IPS-NIHi7 (cell line): ENCODE measurements at regions not wholly inside any gene's neighbourhood (a gene's known extent, or its start where the extent isn't known, plus 50 kb on each side); places are given as distances from the start of the nearest gene placed in this dataset.
"Not testable (repeated sequence)": the region's sequence is repeated elsewhere in the genome, so short reads cannot be mapped to it uniquely, and the experiment has no call there.

Experiments
- DNase-seq: peaks from one replicate; pipeline ENCODE4 v3.0.0; 2012; ENCODE audit warnings: mixed read lengths; ENCODE audit errors: extremely low spot score

DNA sequence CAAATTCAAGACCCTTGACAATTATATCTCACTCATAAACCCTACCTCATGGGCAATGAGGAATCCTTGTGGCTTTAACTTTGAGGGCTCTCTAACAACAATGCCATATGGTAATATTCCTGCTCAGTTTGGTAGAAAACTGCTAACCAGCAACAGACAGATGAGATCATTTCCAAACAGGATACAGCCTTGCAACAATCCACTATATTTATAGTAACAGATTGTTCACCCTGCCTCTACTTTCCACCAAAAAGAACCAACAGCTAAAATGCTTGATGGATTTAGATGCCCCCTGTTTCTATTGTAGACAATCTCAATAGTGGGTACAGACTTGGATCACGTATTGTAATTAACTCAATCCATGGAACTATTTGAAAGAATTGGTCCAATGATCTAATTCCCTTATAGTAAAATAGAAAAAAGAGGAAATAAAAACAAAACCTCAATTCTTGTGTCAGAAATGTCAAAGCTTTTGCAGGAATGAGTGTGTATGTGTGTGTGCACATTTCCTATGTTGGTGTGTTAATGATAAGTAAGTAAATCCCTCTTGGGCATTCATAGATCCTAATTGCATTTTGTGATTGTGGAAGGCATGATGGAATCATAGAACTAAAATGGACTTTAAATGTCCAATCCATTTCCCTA, 100.0 kb upstream of the EDEM3 start:
- no peak for DNase-seq

DNA sequence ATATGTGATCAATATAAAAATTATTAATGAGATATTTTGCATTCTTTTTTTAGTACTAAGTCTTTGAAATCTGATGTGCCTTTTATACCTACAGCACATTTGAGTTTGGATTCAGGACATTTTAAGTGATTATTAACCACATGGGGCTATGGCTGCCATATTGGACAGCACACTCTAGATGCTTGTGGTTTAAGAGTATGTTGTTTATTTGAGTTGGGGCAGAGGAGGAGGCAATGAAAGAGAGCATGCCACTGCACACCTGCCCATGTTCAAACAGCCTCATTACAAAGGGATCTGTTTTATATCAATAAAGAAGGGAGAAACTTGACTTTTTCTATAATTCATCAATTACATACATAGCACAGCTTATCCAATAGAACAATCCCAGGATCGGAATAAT, 99.4 kb upstream of the EDEM3 start:
- no peak for DNase-seq

DNA sequence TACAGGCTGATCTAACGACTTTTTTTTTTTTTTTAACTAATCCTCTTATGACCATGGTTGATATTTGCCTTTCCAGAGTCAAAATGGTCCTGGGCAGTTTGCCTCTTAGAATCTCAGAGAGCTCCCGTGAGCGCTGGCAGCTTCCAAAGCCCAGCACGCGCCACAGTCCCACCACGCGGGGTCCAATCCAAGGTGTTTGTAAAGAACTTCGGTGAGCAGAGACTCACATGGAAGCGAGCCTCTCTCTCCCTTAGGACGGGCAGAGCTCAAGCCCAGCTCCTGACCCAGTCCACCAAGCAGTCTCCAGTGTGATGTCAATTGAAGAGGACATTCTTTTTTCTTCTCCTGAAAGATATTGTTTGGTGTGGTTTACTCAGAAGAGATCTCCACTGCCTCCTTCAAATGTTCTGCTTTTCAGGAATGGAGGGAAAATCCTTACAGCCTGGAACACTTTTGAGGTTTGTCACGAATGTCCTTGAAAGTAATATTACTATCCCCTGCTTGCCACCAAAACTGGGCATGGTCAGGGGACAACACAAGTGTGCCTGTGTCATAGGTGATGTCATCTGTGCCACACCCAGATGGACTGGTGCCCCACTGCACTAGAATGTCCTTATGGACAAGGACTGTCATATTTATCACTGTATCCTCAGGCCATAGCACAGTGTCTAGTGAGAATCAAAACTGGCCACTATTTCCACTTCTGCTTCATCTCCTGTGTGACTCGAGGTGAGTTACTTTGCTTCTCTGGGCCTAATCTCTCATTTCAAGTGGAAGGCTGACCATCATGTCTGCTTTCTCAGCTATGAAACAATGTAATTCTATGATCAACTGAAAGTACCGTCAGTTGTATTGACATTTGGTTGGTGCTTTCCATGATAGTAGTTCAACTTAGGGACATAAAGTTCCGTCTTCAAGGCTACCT, 97.4 kb upstream of the EDEM3 start:
- DNase-seq = no peak

DNA sequence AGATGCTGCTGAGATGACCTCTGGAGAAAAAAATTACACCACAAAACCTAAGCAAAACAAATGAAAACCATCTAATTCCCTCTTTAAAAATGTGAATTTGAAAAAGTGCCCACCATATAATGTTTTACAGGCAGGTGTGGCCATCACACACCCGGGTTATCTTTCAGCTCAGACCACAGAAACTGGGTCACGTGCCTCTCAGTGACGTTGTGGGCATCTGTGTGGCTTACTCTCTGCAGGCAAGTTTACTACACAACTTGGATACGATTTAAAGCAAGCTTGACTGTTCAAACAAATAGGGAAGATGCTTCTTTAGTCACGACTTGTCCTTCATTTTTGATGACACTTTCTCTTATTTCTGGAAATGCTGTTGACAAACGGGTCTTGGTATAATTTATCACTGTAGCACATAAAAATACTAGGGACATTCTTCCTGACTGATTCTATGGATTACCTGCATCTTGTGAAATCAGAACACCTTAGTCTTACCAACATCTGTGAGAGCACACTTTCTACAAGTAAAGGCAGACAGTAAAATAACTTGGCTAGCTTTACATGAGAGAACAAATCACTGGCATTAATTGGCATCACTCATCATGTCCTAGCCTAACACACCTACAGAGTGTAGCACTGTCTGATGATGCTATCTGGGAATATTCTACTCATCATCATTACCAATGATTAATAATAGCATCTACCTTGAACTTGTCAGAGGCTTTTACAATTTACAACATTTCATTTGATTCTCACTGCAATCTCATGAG, 89.3 kb upstream of the EDEM3 start:
- DNase-seq = no peak

DNA sequence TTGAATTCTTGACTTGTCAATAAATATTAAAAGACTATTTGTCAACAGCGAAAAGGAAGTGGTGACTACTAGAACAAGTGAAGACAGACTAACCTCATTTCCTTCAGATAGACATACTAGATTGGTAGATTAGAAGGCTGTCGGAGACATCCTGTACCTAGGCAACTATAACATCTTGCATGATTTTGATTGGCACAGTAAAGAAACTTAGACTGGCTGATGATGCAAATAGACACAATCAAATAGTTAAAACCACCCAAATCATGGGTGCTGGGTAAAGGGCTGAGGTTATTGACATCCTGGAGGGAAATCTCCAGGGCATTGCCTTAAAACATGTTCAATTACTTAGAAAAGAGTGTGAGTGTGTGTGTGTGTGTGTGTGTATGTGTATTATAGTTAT, 85.9 kb upstream of the EDEM3 start:
- no peak for DNase-seq

DNA sequence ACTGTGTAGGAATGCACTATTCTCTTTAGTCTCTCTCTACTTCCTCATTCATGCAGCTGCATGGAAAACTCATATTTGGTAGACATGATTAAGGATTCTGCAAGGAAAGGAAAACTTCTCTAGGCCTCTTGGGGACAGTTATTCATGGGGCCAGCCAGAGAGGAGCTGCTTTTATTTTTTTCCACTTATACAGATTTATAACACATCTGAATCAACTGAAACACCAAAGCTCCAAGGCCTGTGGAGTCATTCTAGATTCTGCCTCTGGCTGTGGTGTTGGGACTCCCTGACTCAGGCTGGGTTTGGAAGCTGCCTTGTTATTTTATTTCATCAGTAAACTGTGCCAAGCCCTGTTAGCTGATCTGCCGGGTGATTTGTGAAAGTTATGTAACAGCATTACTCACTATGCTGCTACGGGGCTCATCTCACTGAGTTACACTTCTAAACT, 83.9 kb upstream of the EDEM3 start:
- no peak for DNase-seq

DNA sequence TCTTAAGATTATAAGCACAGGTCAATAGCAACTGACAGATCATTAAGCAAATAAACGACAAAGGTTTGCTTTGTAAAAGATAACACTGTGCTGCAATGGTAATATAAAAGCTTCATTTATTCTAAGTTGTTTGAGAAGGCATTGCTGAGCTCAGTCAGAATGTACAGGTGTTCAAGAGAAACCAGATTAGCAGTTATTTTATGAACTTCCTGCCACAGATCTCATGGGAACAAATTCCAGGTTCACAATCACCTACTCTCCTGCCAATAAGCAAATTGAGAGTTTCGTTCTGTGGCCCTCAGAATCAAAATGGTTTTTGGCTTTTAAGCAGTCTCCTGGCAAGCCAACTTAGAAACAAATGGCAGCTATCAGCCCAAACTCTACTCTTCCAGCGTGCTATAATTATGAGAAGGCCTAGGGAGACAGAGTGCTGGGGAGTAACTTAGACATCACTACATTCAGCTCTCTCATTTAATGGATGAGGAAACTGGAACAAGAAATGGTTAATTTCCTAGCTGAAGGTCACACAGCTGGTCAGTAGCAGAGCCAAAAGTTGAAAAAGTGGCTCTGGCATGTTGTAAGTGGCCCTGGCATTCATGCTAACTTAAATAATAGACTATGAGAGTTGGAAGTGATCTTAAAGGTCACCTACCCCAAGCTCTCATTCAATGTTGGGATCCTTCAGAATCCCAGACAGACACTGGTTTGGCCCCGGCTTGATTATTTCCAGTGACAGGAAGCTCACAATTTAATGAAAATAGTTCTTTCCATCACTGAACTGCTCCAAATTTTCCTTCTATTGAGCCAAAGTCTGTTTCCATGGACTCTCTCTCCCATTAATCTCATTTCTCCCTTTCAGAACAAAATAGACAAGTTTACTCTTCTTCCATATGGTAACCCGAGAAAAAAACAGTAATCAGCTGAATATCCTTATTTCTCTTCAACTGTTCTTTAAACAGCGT, 82.6 kb upstream of the EDEM3 start:
- DNase-seq = no peak

DNA sequence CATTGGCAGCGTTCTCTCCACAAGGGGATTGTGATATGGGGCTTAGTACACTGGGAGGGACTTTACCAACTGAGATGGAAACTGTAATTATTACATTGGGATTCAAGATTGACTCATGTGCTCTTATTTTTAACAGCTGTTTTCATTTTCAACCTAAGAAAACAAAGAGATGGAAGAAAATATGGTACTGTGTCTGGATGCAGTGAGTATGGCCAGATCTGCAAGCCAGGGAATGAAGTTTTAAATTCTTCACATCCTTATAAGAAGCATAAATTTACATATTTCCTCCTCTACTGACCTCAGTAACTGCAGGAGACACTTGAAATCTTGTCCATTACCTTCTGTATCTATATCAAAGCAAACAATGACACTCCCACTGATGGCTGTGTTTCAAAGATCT, 81.5 kb upstream of the EDEM3 start:
- no peak for DNase-seq

DNA sequence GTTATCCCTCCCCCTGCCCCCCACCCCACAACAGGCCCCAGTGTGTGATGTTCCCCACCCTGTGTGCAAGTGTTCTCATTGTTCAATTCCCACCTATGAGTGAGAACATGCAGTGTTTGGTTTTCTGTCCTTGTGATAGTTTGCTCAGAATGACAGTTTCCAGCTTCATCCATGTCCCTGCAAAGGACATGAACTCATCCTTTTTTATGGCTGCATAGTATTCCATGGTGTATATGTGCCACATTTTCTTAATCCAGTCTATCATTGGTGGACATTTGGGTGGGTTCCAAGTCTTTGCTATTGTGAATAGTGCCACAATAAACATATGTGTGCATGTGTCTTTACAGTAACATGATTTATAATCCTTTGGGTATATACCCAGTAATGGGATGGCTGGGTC, 79.3 kb upstream of the EDEM3 start:
- DNase-seq = not testable (repeated sequence)

DNA sequence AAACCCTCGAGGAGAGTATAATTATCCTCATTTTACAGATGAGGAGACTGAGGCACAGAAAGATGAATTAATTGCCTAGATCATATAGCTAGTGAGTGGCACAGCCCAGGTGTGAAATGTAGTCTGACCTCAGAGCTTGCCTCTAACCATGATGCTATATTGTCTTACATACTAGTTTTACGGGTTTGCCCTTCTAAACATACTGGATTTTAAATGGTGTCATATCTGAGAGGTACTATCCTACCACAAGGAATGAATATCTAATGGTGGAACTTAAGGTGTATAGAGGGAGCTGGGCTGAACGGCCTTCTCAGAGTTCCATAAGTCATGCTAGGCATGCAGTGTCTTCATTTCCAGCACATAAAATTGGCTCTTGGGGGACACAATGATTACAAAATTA, 77.9 kb upstream of the EDEM3 start:
- no peak for DNase-seq

DNA sequence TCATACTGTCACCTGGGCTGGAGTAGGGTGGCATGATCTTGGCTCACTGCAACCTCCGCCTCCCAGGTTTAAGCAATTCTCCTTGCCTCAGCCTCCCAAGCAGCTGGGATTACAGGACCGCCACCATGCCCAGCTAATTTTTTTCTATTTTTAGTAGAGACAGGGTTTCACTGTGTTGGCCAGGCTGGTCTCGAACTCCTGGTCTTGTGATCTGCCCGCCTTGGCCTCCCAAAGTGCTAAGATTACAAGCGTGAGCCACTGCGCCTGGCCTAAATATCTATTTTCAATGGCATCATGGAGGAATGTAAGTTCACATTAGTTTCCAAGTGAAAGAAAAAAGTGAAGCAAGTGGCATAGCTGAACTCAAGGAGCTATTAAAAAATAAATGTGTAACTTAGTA, 74.8 kb upstream of the EDEM3 start:
- DNase-seq = not testable (repeated sequence)

DNA sequence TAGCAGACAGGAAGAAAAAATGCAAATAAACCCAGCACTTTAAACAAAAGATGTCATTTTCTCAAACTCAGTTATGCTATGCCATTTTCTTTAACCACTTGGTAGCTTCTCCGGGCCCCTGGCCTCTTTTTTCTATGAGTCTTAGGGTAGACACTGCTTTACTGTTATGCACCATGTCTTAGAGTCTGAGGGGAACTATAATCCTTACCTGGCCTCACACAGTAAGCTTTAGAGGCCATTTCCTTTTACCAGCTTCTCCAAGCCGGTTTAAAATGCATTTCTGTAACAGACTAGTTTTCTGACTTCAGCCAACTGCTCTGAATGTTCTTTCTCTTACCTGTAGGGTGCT, 73.7 kb upstream of the EDEM3 start:
- DNase-seq = no peak

DNA sequence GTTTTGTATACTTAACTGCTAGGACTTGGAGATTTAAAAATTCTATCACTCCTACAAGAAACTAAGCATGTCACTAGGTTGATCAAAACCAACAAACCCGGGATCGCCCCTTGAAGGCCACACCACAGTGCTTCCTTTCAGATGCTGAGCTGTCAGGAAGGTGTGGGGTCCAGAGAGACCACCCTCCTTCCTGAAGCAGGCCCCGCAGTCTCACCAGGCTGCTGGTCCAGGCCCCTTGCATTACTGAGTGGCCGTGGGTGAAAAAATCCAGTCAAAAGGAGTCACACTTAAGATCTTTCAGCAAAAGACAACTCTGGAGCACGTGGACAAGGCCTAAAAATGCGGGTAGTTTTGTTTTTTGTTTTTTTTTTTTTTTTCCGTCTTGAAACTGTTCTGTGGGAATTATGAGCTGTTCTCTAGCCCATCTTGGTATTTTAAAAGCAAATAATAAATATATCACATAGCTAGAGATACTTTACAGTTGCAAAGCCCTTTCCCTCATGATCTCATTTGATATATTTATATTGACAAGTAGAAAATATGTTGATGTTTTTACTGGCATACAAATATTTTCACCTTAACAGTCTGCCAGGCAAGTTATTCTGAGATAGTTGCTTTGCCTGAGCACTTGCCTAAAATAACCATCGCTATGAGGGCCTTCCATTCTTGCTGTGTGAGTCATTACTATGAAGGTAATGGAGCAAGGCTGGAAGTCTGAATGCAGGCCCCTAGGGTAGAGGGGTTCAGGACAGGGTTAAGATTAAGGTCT, 73.1 kb upstream of the EDEM3 start:
- DNase-seq = peak; percentile 43

DNA sequence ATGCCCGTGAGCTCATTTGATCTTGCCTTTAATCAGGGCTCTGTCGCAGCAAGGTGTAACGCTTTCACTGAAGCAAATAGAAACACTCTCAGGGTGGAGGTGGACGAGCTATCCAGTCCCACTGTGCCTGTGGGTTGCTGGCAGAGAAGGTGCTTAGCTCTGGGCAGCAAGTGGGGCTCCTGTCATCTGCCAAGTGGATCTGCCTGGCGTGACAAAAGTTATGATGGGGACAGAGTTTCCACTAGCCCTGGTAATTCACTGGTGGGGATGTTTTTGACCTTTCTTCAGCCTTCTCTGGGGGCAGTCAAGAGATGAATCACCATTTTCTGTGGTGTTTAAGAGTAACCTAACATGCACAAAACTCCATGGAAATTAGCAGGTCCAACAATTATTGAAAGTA, 71.3 kb upstream of the EDEM3 start:
- DNase-seq = no peak

DNA sequence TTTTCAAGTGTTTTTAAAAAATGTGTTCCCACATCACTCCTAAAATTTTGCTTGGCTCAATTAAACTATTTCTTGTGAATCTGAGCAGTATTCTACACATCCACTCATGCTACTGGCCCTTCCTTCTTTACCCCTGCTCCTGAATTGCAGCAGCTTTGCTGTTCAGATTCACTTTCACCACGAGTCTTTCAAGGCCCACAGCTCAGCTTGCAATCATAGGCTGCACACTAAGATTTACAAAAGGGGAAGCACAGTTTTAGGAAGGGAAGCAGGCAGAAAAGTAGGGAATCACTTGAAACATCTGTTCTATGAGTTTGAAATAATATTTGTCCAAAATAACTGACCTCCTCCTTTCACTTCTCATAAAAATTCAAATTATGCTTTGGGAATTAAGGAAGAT, 70.9 kb upstream of the EDEM3 start:
- no peak for DNase-seq

DNA sequence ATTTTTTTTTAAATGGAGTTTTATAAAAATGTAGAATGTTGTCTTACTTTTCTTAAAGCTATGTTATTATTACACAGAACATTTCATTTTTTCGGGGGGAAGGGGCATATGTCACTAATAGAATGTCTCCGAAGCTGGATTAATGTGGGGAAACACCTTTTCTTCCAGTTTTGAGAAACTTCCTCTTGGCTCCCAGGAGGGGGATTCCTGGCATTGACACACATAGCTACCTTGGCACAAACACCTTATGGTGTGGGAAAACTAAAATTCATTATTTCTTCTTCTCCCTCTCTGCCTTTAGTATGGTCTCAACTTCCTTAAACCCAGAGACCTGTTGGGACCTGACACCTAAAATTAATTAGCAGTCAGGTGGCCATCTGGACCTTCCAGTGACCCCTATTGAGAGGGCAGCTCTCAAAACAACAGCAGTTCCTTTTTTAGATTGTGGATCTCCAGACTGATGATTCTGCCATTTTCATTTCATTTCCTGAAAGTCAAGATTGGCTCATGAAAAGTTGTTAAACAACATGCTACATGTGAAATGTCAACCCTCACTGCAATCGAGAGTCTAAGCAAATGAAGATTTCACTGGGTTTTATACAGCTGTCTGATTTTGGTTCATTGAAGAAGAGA, 70.1 kb upstream of the EDEM3 start:
- DNase-seq = no peak

DNA sequence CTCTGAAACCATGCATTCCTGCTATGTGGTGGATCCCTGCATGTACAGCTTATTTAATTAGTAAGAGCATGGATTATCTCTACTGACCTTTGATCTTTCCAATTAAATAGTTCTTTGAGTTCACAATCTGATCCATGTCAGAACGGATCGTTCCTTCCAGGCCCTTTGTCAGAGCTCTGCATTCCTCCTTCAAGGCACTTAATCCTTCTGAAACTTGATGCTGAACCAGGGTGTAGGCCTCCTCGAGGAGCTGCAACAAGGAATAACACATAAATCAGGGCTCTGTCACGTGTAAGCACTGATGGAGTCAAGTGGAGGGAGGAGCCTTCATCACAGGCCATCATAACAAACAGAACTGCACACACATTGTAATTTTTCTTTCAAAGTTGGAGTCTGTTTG, 68.4 kb upstream of the EDEM3 start:
- no peak for DNase-seq

DNA sequence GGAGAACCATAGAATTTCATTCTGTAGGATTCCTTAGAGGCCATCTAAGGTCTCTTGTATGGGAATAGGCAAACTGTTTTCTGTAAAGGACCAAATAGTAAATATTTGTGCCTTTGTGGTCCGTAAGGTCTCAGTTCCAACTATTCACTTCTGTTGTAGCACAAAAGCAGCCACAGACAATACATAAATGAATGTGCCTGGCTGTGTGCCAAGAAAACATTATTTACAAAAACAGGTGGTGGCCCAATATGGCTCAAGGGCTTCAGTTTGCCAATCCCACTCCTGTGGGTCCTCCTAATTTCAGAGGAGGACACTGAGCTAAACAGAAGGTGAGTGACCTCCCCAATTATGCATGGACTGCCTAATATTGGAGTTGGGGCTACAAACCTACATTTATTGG, 67.6 kb upstream of the EDEM3 start:
- DNase-seq = no peak

DNA sequence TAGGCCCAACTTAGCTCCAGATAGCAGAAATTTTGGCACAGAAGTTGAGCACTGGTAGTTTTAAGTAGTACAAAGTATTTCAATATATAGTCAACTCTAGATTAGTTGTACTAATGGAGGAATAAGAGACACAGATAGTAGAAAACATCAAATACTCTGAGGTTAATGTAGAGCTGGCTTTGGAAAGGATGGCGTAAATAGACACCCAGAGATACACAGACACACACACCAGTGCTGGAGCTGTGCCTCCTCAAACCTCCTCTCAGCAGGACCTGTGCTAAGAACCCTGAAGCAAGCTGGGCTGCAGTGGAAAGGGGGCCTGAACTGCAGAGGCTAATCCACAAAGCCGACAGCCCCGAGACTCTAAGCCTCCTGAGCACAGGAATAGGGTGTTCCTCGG, 67.0 kb upstream of the EDEM3 start:
- DNase-seq = no peak

DNA sequence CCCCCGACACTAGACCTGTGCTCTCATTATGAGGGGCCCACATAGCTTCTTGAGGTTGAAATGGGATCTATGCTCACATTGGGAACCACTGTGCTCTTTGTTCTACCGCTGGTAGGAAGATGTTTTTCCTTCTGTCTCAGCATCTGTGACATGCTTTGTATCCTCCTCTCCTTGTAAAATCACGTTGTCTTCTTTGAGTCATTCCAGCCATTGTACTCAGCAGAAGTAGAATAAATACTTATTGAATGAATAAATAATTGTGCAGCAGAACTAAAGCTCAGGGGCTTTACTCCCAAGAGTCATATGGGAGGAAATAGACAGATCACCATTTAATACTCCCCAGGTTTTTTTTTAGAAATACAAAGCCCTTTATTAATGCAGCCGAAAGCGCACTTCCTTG, 66.3 kb upstream of the EDEM3 start:
- DNase-seq = no peak
